IPS DF 19.7 (cell line): ENCODE measurements at regions not wholly inside any gene's neighbourhood (a gene's known extent, or its start where the extent isn't known, plus 50 kb on each side); places are given as distances from the start of the nearest gene placed in this dataset.
"Not testable (repeated sequence)": the region's sequence is repeated elsewhere in the genome, so short reads cannot be mapped to it uniquely, and the experiment has no call there.

Source experiments
- DNase-seq: peaks from one replicate; pipeline ENCODE4 v3.0.0-alpha.2; 2013; ENCODE audit warnings: low read depth, low spot score

- DNase-seq: no peak
Observed at GRCh38 chr2:53114582-53114981, 653.0 kb upstream of the CHAC2 start.

GRCh38 chr2:53112408-53112807, 655.2 kb upstream of the CHAC2 start:
- not testable (repeated sequence) for DNase-seq

- no peak for DNase-seq
Observed at GRCh38 chr2:53111406-53111805, 656.2 kb upstream of the CHAC2 start.

GRCh38 chr2:53111004-53111403, 656.6 kb upstream of the CHAC2 start:
- no peak for DNase-seq

GRCh38 chr2:53108246-53108645, 659.4 kb upstream of the CHAC2 start:
- DNase-seq: no peak

GRCh38 chr2:53104263-53104662, 663.3 kb upstream of the CHAC2 start:
- DNase-seq: peak; percentile 15

- no peak for DNase-seq
Observed at GRCh38 chr2:53103679-53104078, 663.9 kb upstream of the CHAC2 start.

- no peak for DNase-seq
Observed at GRCh38 chr2:53098696-53099078, 668.9 kb upstream of the CHAC2 start.

GRCh38 chr2:53096351-53096750, 671.3 kb upstream of the CHAC2 start:
- no peak for DNase-seq

- no peak for DNase-seq
Observed at GRCh38 chr2:53095664-53096063, 671.9 kb upstream of the CHAC2 start.

GRCh38 chr2:53095227-53095626, 672.4 kb upstream of the CHAC2 start:
- no peak for DNase-seq

- no peak for DNase-seq
Observed at GRCh38 chr2:53093355-53093754, 674.2 kb upstream of the CHAC2 start.

GRCh38 chr2:53091183-53091582, 676.4 kb upstream of the CHAC2 start:
- DNase-seq: no peak

- no peak for DNase-seq
Observed at GRCh38 chr2:53087874-53088461, 679.6 kb upstream of the CHAC2 start.

GRCh38 chr2:53087262-53087873, 680.2 kb upstream of the CHAC2 start:
- DNase-seq: no peak

- no peak for DNase-seq
Observed at GRCh38 chr2:53077413-53077812, 690.2 kb upstream of the CHAC2 start.

- DNase-seq: no peak
Observed at GRCh38 chr2:53075760-53076159, 691.8 kb upstream of the CHAC2 start.

GRCh38 chr2:53067533-53067932, 700.1 kb upstream of the CHAC2 start:
- DNase-seq: no peak

- DNase-seq: no peak
Observed at GRCh38 chr2:53067056-53067455, 700.5 kb upstream of the CHAC2 start.

GRCh38 chr2:53064154-53064553, 703.5 kb upstream of the CHAC2 start:
- no peak for DNase-seq

GRCh38 chr2:53058526-53058925, 709.1 kb upstream of the CHAC2 start:
- DNase-seq: peak; percentile 23

- no peak for DNase-seq
Observed at GRCh38 chr2:53053937-53054336, 713.7 kb upstream of the CHAC2 start.

- DNase-seq: no peak
Observed at GRCh38 chr2:53051157-53051556, 716.4 kb upstream of the CHAC2 start.
